CD4-positive, alpha-beta memory T cell (primary cell): ENCODE measurements at regions not wholly inside any gene's neighbourhood (a gene's known extent, or its start where the extent isn't known, plus 50 kb on each side); places are given as distances from the start of the nearest gene placed in this dataset.
A peak's percentile ranks its signal among the peaks of the same experiment; 100 is the strongest.

Experiments
- CTCF ChIA-PET: fragments of 350-600 bp; sonication (Branson Sonifier 250); formaldehyde crosslinking; loops from one replicate; lab custom pipeline; 2021; ENCODE audit warnings: inconsistent platforms; ENCODE audit not compliant: partially characterized antibody; lab: Charles Lee
- POLR2A ChIA-PET: fragments of 350-600 bp; sonication (Branson Sonifier 250); formaldehyde crosslinking; loops from one replicate; lab custom pipeline; 2021; ENCODE audit not compliant: partially characterized antibody; lab: Charles Lee
- DNase-seq, 5 donors: peaks; one replicate each; pipeline versions ENCODE4 v3.0.0 to v3.0.0-alpha.2; 2020 to 2022; ENCODE audit warnings: mixed read lengths in 1 of 5
- H3K27ac ChIP-seq: one replicate; pipeline ENCODE4 v1.7.0; 2013; ENCODE audit warnings: low read depth, low read length
- H3K27me3 ChIP-seq: 2 replicates; pipeline ENCODE4 v1.7.0; 2013; ENCODE audit warnings: mild to moderate bottlenecking, low read length, moderate library complexity; ENCODE audit not compliant: insufficient read depth
- H3K36me3 ChIP-seq: 2 replicates; pipeline ENCODE4 v1.7.0; 2013; ENCODE audit warnings: mild to moderate bottlenecking, low read length, moderate library complexity; ENCODE audit not compliant: insufficient read depth
- H3K4me1 ChIP-seq: 2 replicates; pipeline ENCODE4 v1.7.0; 2013; ENCODE audit warnings: mild to moderate bottlenecking, low read length, moderate library complexity; ENCODE audit not compliant: insufficient read depth
- H3K4me3 ChIP-seq, 2 donors: one replicate each; pipeline ENCODE4 v1.7.0; 2013; ENCODE audit warnings: low read length in 2 of 2, mild to moderate bottlenecking in 1 of 2
- H3K9me3 ChIP-seq, 2 donors: one replicate each; pipeline ENCODE4 v1.7.0; 2013; ENCODE audit warnings: low read length in 2 of 2, control low read depth in 1 of 2; ENCODE audit not compliant: control insufficient read depth in 1 of 2
- H3K27ac Mint-ChIP-seq, 7 donors: one replicate each; pipeline ENCODE4 v1.8.0; 2020 to 2021; ENCODE audit warnings: mixed read lengths in 7 of 7, mild to moderate bottlenecking in 6 of 7, inconsistent platforms in 3 of 7, moderate library complexity in 3 of 7
- H3K27me3 Mint-ChIP-seq, 2 donors: one replicate each; pipeline ENCODE4 v1.8.0; 2020 to 2021; ENCODE audit warnings: mixed read lengths in 2 of 2
- H3K36me3 Mint-ChIP-seq, 2 donors: one replicate each; pipeline ENCODE4 v1.8.0; 2020 to 2021; ENCODE audit warnings: mixed read lengths in 2 of 2, inconsistent platforms in 1 of 2, mild to moderate bottlenecking in 1 of 2
- H3K4me1 Mint-ChIP-seq, 4 donors: one replicate each; pipeline ENCODE4 v1.8.0; 2020 to 2021; ENCODE audit warnings: mixed read lengths in 4 of 4, mild to moderate bottlenecking in 1 of 4
- H3K4me3 Mint-ChIP-seq, 8 donors: one replicate each; pipeline ENCODE4 v1.8.0; 2020 to 2021; ENCODE audit warnings: mixed read lengths in 8 of 8, mild to moderate bottlenecking in 7 of 8, moderate library complexity in 6 of 8, inconsistent platforms in 3 of 8
- H3K9me3 Mint-ChIP-seq, 8 donors: one replicate each; pipeline ENCODE4 v1.8.0; 2020 to 2021; ENCODE audit warnings: mixed read lengths in 8 of 8, mild to moderate bottlenecking in 5 of 8, inconsistent platforms in 3 of 8, moderate library complexity in 1 of 8
- intact Hi-C: fragments of 100-400 bp; cut with micrococcal nuclease; formaldehyde crosslinking; loops from one replicate; pipeline ENCODE4 v1.15.1; 2023

GRCh38 chr14:31942166-31942841, 134.8 kb upstream of the ARHGAP5 start:
- H3K36me3 ChIP-seq = no peaks in the 10 kb centered on the region
- CTCF ChIA-PET = interaction anchor here (1.4 to 7.1 kb wide), 2 partner anchors 9 to 15 kb away, joined by 3 to 59 read pairs; no protein-coding TSS in a partner anchor
- H3K27me3 Mint-ChIP-seq = no peaks in the 10 kb centered on the region
- no peak overlapping the region for H3K4me3 ChIP-seq
- no peaks in the 10 kb centered on the region for H3K36me3 Mint-ChIP-seq
- peaks cover 33 to 53% (median 43%) of the 10 kb centered on the region in 4 donors for H3K4me1 Mint-ChIP-seq
- H3K27ac ChIP-seq = no peak overlapping the region
- DNase-seq = no peak
- no peaks in the 10 kb centered on the region for H3K9me3 ChIP-seq
- POLR2A ChIA-PET = interaction anchor here (3.7 kb wide), 1 partner anchor 135 kb away, joined by 14 read pairs; the partner anchor contains the start of gene ARHGAP5
- H3K4me1 ChIP-seq = peaks cover 50% of the 10 kb centered on the region
- H3K9me3 Mint-ChIP-seq = no peaks in the 10 kb centered on the region
- peak overlapping the region in 3 of 7 donors; percentile 5 to 51 (median 50) for H3K27ac Mint-ChIP-seq
- intact Hi-C loops = no loop called here
- no peak overlapping the region for H3K4me3 Mint-ChIP-seq
- no peaks in the 10 kb centered on the region for H3K27me3 ChIP-seq

- Histone ChIP-seq H3K27me3 (no peaks in the 10 kb centered on the region), H3K36me3 (no peaks in the 10 kb centered on the region), H3K4me3 (no peak overlapping the region), H3K27ac (no peak overlapping the region), H3K9me3 (no peaks in the 10 kb centered on the region), H3K4me1 (peaks cover 51% of the 10 kb centered on the region)
- CTCF ChIA-PET = interaction anchor here (1.1 to 7.1 kb wide), 2 partner anchors 16 to 309 kb away, joined by 4 to 59 read pairs; no protein-coding TSS in a partner anchor
- Mint-ChIP-seq H3K9me3 (no peaks in the 10 kb centered on the region), H3K4me3 (peak overlapping the region in 1 of 8 donors; percentile 13), H3K36me3 (no peaks in the 10 kb centered on the region), H3K27me3 (no peaks in the 10 kb centered on the region), H3K4me1 (peaks cover 35 to 54% (median 44%) of the 10 kb centered on the region in 4 donors), H3K27ac (peak overlapping the region in 6 of 7 donors; percentile 43 to 95 (median 78))
- POLR2A ChIA-PET = interaction anchor here (0.7 to 3.7 kb wide), 2 partner anchors 95 to 134 kb away, joined by 3 to 14 read pairs; partner anchors contain the start of gene ARHGAP5
- intact Hi-C loops = no loop called here
- DNase-seq = no peak
These were observed 133.8 kb upstream of the ARHGAP5 start for GRCh38 chr14:31943217-31943799.

- Mint-ChIP-seq H3K9me3 (no peaks in the 10 kb centered on the region), H3K27me3 (no peaks in the 10 kb centered on the region), H3K4me3 (peak overlapping the region in 7 of 8 donors; percentile 71 to 86 (median 80)), H3K27ac (peak overlapping the region; percentile 89 to 95 (median 93)), H3K36me3 (no peaks in the 10 kb centered on the region), H3K4me1 (peaks cover 36 to 51% (median 43%) of the 10 kb centered on the region in 4 donors)
- Histone ChIP-seq H3K4me1 (peaks cover 52% of the 10 kb centered on the region), H3K27me3 (no peaks in the 10 kb centered on the region), H3K27ac (peak overlapping the region; percentile 18), H3K36me3 (no peaks in the 10 kb centered on the region), H3K9me3 (no peaks in the 10 kb centered on the region), H3K4me3 (no peak overlapping the region)
- intact Hi-C loops = loop anchor here (2.0 kb wide), 1 partner anchor 133 kb away; the partner anchor contains the start of gene ARHGAP5
- POLR2A ChIA-PET = interaction anchor here (1.6 to 3.7 kb wide), 2 partner anchors 133 to 737 kb away, joined by 3 to 14 read pairs; partner anchors contain the start of genes ARHGAP5 and HECTD1
- CTCF ChIA-PET = interaction anchor here (1.1 to 7.1 kb wide), 2 partner anchors 17 to 309 kb away, joined by 4 to 59 read pairs; no protein-coding TSS in a partner anchor
- no peak for DNase-seq
These were observed 133.2 kb upstream of the ARHGAP5 start for GRCh38 chr14:31943861-31944255.

DNA sequence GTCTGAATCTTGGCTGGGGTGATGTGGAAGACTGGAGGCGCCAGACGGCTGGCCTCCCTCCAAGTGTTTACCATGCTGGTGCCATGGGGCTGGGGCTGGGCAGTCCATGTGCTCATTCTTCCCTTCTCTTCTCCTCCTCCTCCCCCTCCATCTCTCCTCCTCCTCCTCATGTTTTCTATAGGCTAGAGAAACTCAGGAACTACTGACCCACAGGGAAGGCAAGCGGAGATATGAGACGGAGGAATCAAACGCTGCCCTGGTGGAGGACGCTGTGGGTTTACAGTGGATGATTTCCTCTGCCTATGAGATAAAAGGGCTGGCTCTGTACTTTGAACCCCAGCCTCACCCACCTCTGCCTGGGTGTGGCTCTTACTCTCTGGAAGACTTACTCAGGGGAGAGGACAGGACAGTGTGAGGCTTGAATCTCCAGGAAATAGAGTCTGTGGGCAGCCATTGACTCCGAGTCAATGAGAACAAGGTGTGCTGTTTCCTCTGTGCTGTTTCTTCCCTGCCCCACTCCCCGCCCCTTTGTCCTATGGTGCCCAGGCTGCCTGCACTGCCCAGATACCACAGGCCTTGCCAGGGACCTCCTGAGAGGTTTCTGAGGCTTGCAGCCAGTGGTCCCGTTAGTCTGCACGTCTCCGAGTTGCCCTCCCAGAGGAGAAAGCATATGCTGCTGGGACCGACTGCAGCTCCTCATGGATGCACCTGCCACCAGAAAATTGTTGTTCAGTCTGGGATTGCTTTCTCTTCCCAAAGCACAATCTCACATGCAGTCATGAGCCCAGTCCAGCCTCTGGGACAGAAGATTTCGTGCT, 132.6 kb upstream of the ARHGAP5 start:
- no peaks in the 10 kb centered on the region for H3K36me3 Mint-ChIP-seq
- H3K27ac Mint-ChIP-seq = peak overlapping the region; percentile 89 to 95 (median 93)
- Histone ChIP-seq H3K36me3 (no peaks in the 10 kb centered on the region), H3K4me3 (peak overlapping the region in 1 of 2 donors; percentile 33), H3K9me3 (no peaks in the 10 kb centered on the region), H3K27ac (peak overlapping the region; percentile 18), H3K27me3 (no peaks in the 10 kb centered on the region), H3K4me1 (peaks cover 52% of the 10 kb centered on the region)
- ChIA-PET CTCF (interaction anchor here (1.1 to 7.1 kb wide), 3 partner anchors 10 to 308 kb away, joined by 4 to 59 read pairs (median 4); no protein-coding TSS in a partner anchor), POLR2A (interaction anchor here (1.2 to 3.7 kb wide), 6 partner anchors 10 to 737 kb away, joined by 3 to 14 read pairs (median 6); partner anchors contain the start of genes ARHGAP5, DTD2, HECTD1 and RNU6-7)
- intact Hi-C loops = loop anchor here (2.0 kb wide), 1 partner anchor 132 kb away; the partner anchor contains the start of gene ARHGAP5
- H3K4me3 Mint-ChIP-seq = peak overlapping the region; percentile 71 to 86 (median 80)
- H3K27me3 Mint-ChIP-seq = no peaks in the 10 kb centered on the region
- peak in 4 of 5 donors; percentile 2 to 31 (median 20) for DNase-seq
- H3K9me3 Mint-ChIP-seq = no peaks in the 10 kb centered on the region
- H3K4me1 Mint-ChIP-seq = peaks cover 34 to 51% (median 44%) of the 10 kb centered on the region in 4 donors

GRCh38 chr14:31945074-31945613, 132.0 kb upstream of the ARHGAP5 start:
- H3K36me3 Mint-ChIP-seq = no peaks in the 10 kb centered on the region

DNA sequence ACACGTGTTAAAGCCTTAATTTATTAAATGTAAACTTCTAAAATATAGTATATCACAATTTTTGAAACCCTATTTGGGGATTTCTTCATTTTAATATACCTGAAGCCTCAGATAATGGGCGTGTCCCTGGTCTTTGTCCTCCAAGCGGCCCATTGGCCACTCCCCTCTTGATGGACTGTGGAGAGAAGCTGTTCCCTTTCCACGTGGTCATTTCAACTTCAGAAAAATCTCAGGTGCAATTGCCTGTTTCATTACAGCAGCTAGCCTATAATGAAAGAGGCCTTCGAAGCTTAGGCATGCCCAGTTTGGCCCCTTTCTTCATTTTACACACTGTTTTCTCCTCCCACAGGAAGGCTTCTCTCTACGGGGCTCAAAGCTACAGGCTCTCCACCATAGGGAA, 131.4 kb upstream of the ARHGAP5 start:
- POLR2A ChIA-PET = interaction anchor here (1.4 to 3.7 kb wide), 4 partner anchors 11 to 257 kb away, joined by 6 to 14 read pairs (median 7); partner anchors contain the start of genes ARHGAP5, RNU6-7 and RNU6-8
- Mint-ChIP-seq H3K36me3 (no peaks in the 10 kb centered on the region), H3K27me3 (no peaks in the 10 kb centered on the region), H3K4me3 (peak overlapping the region in 3 of 8 donors; percentile 21 to 79 (median 27)), H3K9me3 (no peaks in the 10 kb centered on the region), H3K4me1 (peaks cover 35 to 55% (median 44%) of the 10 kb centered on the region in 4 donors), H3K27ac (peak overlapping the region; percentile 58 to 95 (median 93))
- Histone ChIP-seq H3K4me3 (no peak overlapping the region), H3K36me3 (no peaks in the 10 kb centered on the region), H3K4me1 (peaks cover 52% of the 10 kb centered on the region), H3K27ac (no peak overlapping the region), H3K27me3 (no peaks in the 10 kb centered on the region), H3K9me3 (no peaks in the 10 kb centered on the region)
- DNase-seq = no peak
- CTCF ChIA-PET = interaction anchor here (0.8 to 1.2 kb wide), 2 partner anchors 11 to 309 kb away, joined by 4 to 5 read pairs; no protein-coding TSS in a partner anchor
- intact Hi-C loops = loop anchor here (2.0 kb wide), 1 partner anchor 131 kb away; the partner anchor contains the start of gene ARHGAP5

More at GRCh38 chr14:31945074-31945613, 132.0 kb upstream of the ARHGAP5 start:
- peak; percentile 51 to 72 (median 70) for DNase-seq
- Histone ChIP-seq H3K36me3 (no peaks in the 10 kb centered on the region), H3K27ac (peak overlapping the region; percentile 39), H3K4me3 (peak overlapping the region in 1 of 2 donors; percentile 33), H3K9me3 (no peaks in the 10 kb centered on the region), H3K4me1 (peaks cover 52% of the 10 kb centered on the region), H3K27me3 (no peaks in the 10 kb centered on the region)
- peak overlapping the region; percentile 89 to 95 (median 93) for H3K27ac Mint-ChIP-seq
- H3K4me3 Mint-ChIP-seq = peak overlapping the region; percentile 71 to 86 (median 80)
- no peaks in the 10 kb centered on the region for H3K27me3 Mint-ChIP-seq
- intact Hi-C loops = loop anchor here (2.0 kb wide), 1 partner anchor 132 kb away; the partner anchor contains the start of gene ARHGAP5
- POLR2A ChIA-PET = interaction anchor here (1.2 to 3.7 kb wide), 6 partner anchors 10 to 738 kb away, joined by 3 to 14 read pairs (median 6); partner anchors contain the start of genes ARHGAP5, DTD2, HECTD1 and RNU6-7
- no peaks in the 10 kb centered on the region for H3K9me3 Mint-ChIP-seq
- peaks cover 34 to 54% (median 44%) of the 10 kb centered on the region in 4 donors for H3K4me1 Mint-ChIP-seq
- CTCF ChIA-PET = interaction anchor here (0.8 to 1.2 kb wide), 2 partner anchors 11 to 310 kb away, joined by 4 to 5 read pairs; no protein-coding TSS in a partner anchor
